BJ (cell line): ENCODE measurements at regions not wholly inside any gene's neighbourhood (a gene's known extent, or its start where the extent isn't known, plus 50 kb on each side); places are given as distances from the start of the nearest gene placed in this dataset.
"Not testable (repeated sequence)": the region's sequence is repeated elsewhere in the genome, so short reads cannot be mapped to it uniquely, and the experiment has no call there.

ENCODE experiments used
- CTCF ChIA-PET: fragments of 350-600 bp; formaldehyde crosslinking; extraction: SDS; loops from one replicate; lab custom pipeline; 2021; ENCODE audit warnings: antibody characterized with exemption, inconsistent platforms; lab: Yijun Ruan, JAX
- POLR2A ChIA-PET: fragments of 300-600 bp; sonication (Branson Sonifier 250); formaldehyde crosslinking; extraction: SDS; loops from one replicate; lab custom pipeline; 2021; ENCODE audit warnings: antibody characterized with exemption; lab: Charles Lee
- DNase-seq: peaks from one replicate; pipeline ENCODE4 v3.0.0-alpha.2; 2011; ENCODE audit warnings: low read depth
- H3K27me3 ChIP-seq: 2 replicates; pipeline ENCODE4 v1.6.0; 2011; ENCODE audit warnings: low read length; ENCODE audit not compliant: control insufficient read depth, insufficient read depth
- H3K36me3 ChIP-seq: 2 replicates; pipeline ENCODE4 v1.5.1; 2011; ENCODE audit warnings: low read length; ENCODE audit not compliant: control insufficient read depth, insufficient read depth
- H3K4me3 ChIP-seq: 2 replicates; pipeline ENCODE4 v1.5.1; 2011; ENCODE audit warnings: low read depth, mild to moderate bottlenecking, control low read depth, low read length
- CTCF ChIP-seq: IDR thresholded peaks from 2 replicates; pipeline ENCODE4 v1.5.1; 2011; ENCODE audit warnings: low read depth, mild to moderate bottlenecking, control low read depth, inconsistent platforms, low read length, moderate library complexity; ENCODE audit not compliant: insufficient read depth

- ChIA-PET CTCF (no interaction called here), POLR2A (no interaction called here)
- peak; percentile 79 for TF ChIP-seq CTCF
- DNase-seq: peak; percentile 13
- Histone ChIP-seq H3K4me3 (peak overlapping the region; percentile 54), H3K36me3 (no peaks in the 10 kb centered on the region), H3K27me3 (no peaks in the 10 kb centered on the region)
These were observed 880.5 kb upstream of the DEFB115 start for GRCh38 chr20:30376767-30377658.

GRCh38 chr20:30378317-30378716 is 879.1 kb upstream of the DEFB115 start:
- POLR2A ChIA-PET, H3K27me3 ChIP-seq, H3K36me3 ChIP-seq, CTCF ChIA-PET, DNase-seq: not testable (repeated sequence)
- H3K4me3 ChIP-seq: peak overlapping the region; percentile 2; the same call in 1 of the 2 replicates

DNA sequence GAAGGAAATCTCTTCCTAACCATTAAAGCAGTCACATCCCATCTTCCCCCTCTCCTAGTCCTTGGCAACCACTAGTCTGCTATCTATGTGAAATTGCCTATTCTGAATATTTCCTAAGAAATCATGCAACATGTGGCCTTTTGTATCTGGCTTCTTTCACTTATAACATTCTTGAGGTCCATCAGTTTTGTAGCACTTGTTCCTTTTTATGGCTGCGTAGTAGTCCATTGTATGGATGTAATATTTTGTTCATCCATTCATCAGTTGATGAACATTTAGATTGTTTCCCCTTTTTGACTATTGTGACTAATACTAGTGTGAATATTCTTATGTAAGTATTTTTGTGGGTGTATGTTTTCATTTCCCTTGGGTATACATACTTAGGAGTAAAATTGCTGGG is 878.7 kb upstream of the DEFB115 start:
- DNase-seq, H3K27me3 ChIP-seq, CTCF ChIA-PET, POLR2A ChIA-PET, H3K4me3 ChIP-seq, H3K36me3 ChIP-seq: not testable (repeated sequence)

GRCh38 chr20:30384841-30385240 is 872.6 kb upstream of the DEFB115 start:
- H3K4me3 ChIP-seq, POLR2A ChIA-PET, H3K36me3 ChIP-seq, CTCF ChIA-PET, H3K27me3 ChIP-seq, DNase-seq: not testable (repeated sequence)

- CTCF ChIA-PET, H3K27me3 ChIP-seq, POLR2A ChIA-PET, H3K36me3 ChIP-seq, DNase-seq, H3K4me3 ChIP-seq: not testable (repeated sequence)
These were observed 871.4 kb upstream of the DEFB115 start for GRCh38 chr20:30386099-30386498.

DNA sequence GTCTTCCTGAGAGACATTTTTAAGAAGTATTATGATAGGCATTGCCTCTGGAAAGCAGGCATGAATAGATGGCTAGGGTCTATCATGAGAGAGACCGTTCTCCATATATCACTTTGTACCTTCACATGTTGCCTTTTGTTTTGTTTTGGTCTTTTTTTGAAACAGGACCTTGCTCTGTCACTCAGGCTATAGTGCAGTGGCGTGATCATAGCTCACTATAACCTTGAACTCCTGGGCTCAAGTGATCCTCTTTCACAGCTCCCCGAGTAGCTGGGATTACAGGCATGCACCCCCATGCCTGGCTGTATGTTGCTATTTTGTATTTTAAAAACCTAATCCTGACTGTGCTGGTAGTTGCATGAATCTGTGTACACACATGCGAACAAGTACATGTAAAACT is 869.6 kb upstream of the DEFB115 start:
- H3K36me3 ChIP-seq, H3K4me3 ChIP-seq, POLR2A ChIA-PET, H3K27me3 ChIP-seq, DNase-seq, CTCF ChIA-PET: not testable (repeated sequence)

DNA sequence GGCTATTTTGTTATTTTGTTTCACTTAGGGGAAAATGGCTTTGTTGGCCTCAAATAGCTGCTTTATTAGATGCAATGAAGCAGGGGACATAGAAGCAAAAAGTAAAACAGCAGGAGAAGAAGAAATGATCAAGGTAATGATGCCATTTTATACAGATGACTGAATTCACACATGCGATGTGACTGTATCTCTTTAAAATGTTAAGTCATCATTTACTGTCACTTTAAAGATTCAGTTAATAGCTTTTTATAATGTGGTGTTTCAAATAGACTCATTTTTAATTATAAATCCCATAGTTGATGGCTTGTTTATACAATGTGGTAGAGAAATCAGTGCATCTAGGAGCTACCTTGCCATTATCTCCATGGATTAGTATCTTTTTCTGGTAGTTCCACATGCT is 863.9 kb upstream of the DEFB115 start:
- H3K27me3 ChIP-seq, POLR2A ChIA-PET, H3K4me3 ChIP-seq, H3K36me3 ChIP-seq, DNase-seq, CTCF ChIA-PET: not testable (repeated sequence)

DNA sequence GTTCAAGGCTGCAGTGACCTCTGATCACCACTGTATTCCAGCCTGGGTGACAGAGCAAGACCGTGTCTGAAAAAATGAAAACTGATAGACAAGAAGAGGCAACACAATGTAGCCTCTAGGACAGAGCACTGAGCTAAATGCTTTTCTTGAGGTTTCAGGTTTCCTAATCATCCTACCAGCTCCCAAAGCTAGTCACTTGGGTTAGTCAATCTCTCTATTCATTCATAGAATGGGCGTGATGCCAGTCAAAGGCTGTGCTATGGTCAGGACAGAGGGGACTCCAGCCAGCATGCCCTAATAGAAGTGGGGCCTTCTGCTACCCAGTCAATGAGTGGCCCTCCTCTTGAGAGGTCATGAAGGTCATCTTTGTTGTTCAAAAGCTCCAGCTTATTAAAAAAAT is 860.4 kb upstream of the DEFB115 start:
- H3K27me3 ChIP-seq, DNase-seq, CTCF ChIA-PET, H3K36me3 ChIP-seq, H3K4me3 ChIP-seq, POLR2A ChIA-PET: not testable (repeated sequence)

DNA sequence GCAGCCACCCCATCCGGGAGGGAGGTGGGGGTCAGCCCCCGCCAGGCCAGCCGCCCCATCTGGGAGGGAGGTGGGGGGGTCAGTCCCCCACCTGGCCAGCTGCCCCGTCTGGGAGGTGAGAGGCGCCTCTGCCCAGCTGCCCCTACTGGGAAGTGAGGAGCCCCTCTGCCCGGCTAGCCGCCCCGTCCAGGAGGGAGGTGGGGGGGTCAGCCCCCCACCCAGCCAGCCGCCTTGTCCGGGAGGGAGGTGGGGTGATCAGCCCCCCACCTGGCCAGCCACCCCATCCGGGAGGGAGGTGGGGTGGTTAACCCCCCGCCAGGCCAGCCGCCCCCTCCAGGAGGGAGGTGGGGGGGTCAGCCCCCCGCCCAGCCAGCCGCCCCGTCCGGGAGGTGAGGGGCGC is 852.4 kb upstream of the DEFB115 start:
- POLR2A ChIA-PET, CTCF ChIA-PET, DNase-seq, H3K4me3 ChIP-seq, H3K27me3 ChIP-seq, H3K36me3 ChIP-seq: not testable (repeated sequence)

DNA sequence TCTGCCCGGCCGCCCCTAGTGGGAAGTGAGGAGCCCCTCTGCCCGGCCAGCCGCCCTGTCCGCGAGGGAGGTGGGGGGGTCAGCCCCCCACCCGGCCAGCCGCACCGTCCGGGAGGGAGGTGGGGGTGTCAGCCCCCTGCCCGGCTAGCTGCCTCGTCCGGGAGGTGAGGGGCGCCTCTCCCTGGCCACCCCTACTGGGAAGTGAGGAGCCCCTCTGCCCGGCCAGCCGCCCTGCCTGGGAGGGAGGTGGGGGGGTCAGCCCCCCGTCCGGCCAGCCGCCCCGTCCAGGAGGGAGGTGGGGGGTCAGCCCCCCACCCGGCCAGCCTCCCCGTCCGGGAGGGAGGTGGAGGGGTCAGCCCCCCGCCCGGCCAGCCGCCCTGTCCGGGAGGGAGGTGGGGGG is 851.9 kb upstream of the DEFB115 start:
- H3K4me3 ChIP-seq, POLR2A ChIA-PET, DNase-seq, CTCF ChIA-PET, H3K27me3 ChIP-seq, H3K36me3 ChIP-seq: not testable (repeated sequence)

- H3K27me3 ChIP-seq, H3K36me3 ChIP-seq, DNase-seq, H3K4me3 ChIP-seq, CTCF ChIA-PET, POLR2A ChIA-PET: not testable (repeated sequence)
These were observed 851.1 kb upstream of the DEFB115 start for GRCh38 chr20:30406370-30406769.
